BJ (cell line): ENCODE measurements at regions not wholly inside any gene's neighbourhood (a gene's known extent, or its start where the extent isn't known, plus 50 kb on each side); places are given as distances from the start of the nearest gene placed in this dataset.

Source experiments
- CTCF ChIA-PET: fragments of 350-600 bp; formaldehyde crosslinking; extraction: SDS; loops from one replicate; lab custom pipeline; 2021; ENCODE audit warnings: antibody characterized with exemption, inconsistent platforms; lab: Yijun Ruan, JAX
- POLR2A ChIA-PET: fragments of 300-600 bp; sonication (Branson Sonifier 250); formaldehyde crosslinking; extraction: SDS; loops from one replicate; lab custom pipeline; 2021; ENCODE audit warnings: antibody characterized with exemption; lab: Charles Lee
- DNase-seq: peaks from one replicate; pipeline ENCODE4 v3.0.0-alpha.2; 2011; ENCODE audit warnings: low read depth
- H3K27me3 ChIP-seq: 2 replicates; pipeline ENCODE4 v1.6.0; 2011; ENCODE audit warnings: low read length; ENCODE audit not compliant: control insufficient read depth, insufficient read depth
- H3K36me3 ChIP-seq: 2 replicates; pipeline ENCODE4 v1.5.1; 2011; ENCODE audit warnings: low read length; ENCODE audit not compliant: control insufficient read depth, insufficient read depth
- H3K4me3 ChIP-seq: 2 replicates; pipeline ENCODE4 v1.5.1; 2011; ENCODE audit warnings: low read depth, mild to moderate bottlenecking, control low read depth, low read length
- CTCF ChIP-seq: IDR thresholded peaks from 2 replicates; pipeline ENCODE4 v1.5.1; 2011; ENCODE audit warnings: low read depth, mild to moderate bottlenecking, control low read depth, inconsistent platforms, low read length, moderate library complexity; ENCODE audit not compliant: insufficient read depth

GRCh38 chr14:43243168-43243567 lies 1263.9 kb downstream of the FSCB start:
- Histone ChIP-seq H3K4me3 (no peak overlapping the region), H3K27me3 (no peaks in the 10 kb centered on the region), H3K36me3 (no peaks in the 10 kb centered on the region)
- no peak for DNase-seq
- ChIA-PET POLR2A (no interaction called here), CTCF (no interaction called here)
- no peak for TF ChIP-seq CTCF

- ChIA-PET CTCF (no interaction called here), POLR2A (no interaction called here)
- Histone ChIP-seq H3K4me3 (no peak overlapping the region), H3K27me3 (no peaks in the 10 kb centered on the region), H3K36me3 (no peaks in the 10 kb centered on the region)
- no peak for DNase-seq
- TF ChIP-seq CTCF, result no peak
Measured at GRCh38 chr14:43232261-43232660, 1274.8 kb downstream of the FSCB start.

GRCh38 chr14:43215524-43215923 lies 1291.6 kb downstream of the FSCB start:
- H3K36me3 ChIP-seq, result no peaks in the 10 kb centered on the region
- H3K27me3 ChIP-seq, result no peaks in the 10 kb centered on the region
- POLR2A ChIA-PET, result no interaction called here
- H3K4me3 ChIP-seq, result no peak overlapping the region
- DNase-seq, result no peak
- CTCF ChIA-PET, result no interaction called here
- no peak for TF ChIP-seq CTCF

GRCh38 chr14:43207189-43207588 lies 1299.9 kb downstream of the FSCB start:
- no peaks in the 10 kb centered on the region for H3K36me3 ChIP-seq
- ChIA-PET POLR2A (no interaction called here), CTCF (no interaction called here)
- no peaks in the 10 kb centered on the region for H3K27me3 ChIP-seq
- DNase-seq, result no peak
- no peak overlapping the region for H3K4me3 ChIP-seq
- TF ChIP-seq CTCF, result no peak

- no peaks in the 10 kb centered on the region for H3K36me3 ChIP-seq
- no peak for TF ChIP-seq CTCF
- no peaks in the 10 kb centered on the region for H3K27me3 ChIP-seq
- ChIA-PET CTCF (no interaction called here), POLR2A (no interaction called here)
- H3K4me3 ChIP-seq, result no peak overlapping the region
- no peak for DNase-seq
Measured at GRCh38 chr14:43204816-43205215, 1302.3 kb downstream of the FSCB start.

GRCh38 chr14:43200519-43200918 lies 1306.6 kb downstream of the FSCB start:
- ChIA-PET POLR2A (no interaction called here), CTCF (no interaction called here)
- H3K27me3 ChIP-seq, result no peaks in the 10 kb centered on the region
- no peak for TF ChIP-seq CTCF
- no peaks in the 10 kb centered on the region for H3K36me3 ChIP-seq
- DNase-seq, result no peak
- no peak overlapping the region for H3K4me3 ChIP-seq
